ENCODE measurements at regions not wholly inside any gene's neighbourhood (a gene's known extent, or its start where the extent isn't known, plus 50 kb on each side); places are given as distances from the start of the nearest gene placed in this dataset.
"Not testable (repeated sequence)": the region's sequence is repeated elsewhere in the genome, so short reads cannot be mapped to it uniquely, and the experiment has no call there.

GRCh38 chr13:22927845-22928244 lies 252.9 kb upstream of the SGCG start:
- TF ChIP-seq CTCF (conservative IDR thresholded peaks at IDR 0.05; ENCODE audit: low read length); EZH2phosphoT487 (IDR thresholded peaks at IDR 0.05; ENCODE audit: borderline replicate concordance): not testable (repeated sequence)
